ENCODE measurements at regions not wholly inside any gene's neighbourhood (a gene's known extent, or its start where the extent isn't known, plus 50 kb on each side); places are given as distances from the start of the nearest gene placed in this dataset.

DNA sequence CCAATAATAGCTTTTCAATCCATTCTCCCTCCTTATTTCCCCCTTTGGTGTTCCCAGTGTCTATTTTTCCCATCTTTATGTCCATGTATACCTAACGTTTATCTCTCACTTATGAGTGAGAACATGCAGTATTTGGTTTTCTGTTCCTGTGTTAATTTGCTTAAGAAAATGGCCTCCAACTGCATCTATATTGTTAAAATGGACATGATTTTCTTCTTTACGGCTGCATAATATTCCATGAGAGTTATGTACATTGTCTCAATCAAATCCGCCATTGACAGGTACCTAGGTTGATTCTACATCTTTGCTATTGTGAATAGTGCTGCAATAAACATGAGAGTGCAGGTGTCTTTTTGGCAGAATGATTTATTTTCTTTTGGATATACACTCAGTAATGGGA lies 126.7 kb downstream of the CTH start:
- no peak for TF ChIP-seq POLR2A (IDR thresholded peaks at IDR 0.05; ENCODE audit: low read length)
- TF ChIP-seq GATA1 (IDR thresholded peaks at IDR 0.05; ENCODE audit: low read depth, low read length), result no peak

All from erythroblast (primary cell).